Central memory CD8-positive, alpha-beta T cell (primary cell): ENCODE measurements at regions not wholly inside any gene's neighbourhood (a gene's known extent, or its start where the extent isn't known, plus 50 kb on each side); places are given as distances from the start of the nearest gene placed in this dataset.

Experiments used
- ATAC-seq: fragments of 150-1000 bp; cut with Tn5 transposase; replicated peaks from 2 replicates; pipeline ENCODE4 v1.10.0; 2022; ENCODE audit warnings: mild to moderate bottlenecking, moderate FRiP score, moderate number of reproducible peaks; ENCODE audit not compliant: poor library complexity, severe bottlenecking; ENCODE audit errors: extremely low read depth
- DNase-seq, 2 donors: peaks; one replicate each; pipeline ENCODE4 v3.0.0; 2021; ENCODE audit warnings: low spot score in 2 of 2
- H3K27ac Mint-ChIP-seq: one replicate; pipeline ENCODE4 v1.8.0; 2022; ENCODE audit warnings: low read depth, mild to moderate bottlenecking, moderate library complexity, mixed read lengths
- H3K27me3 Mint-ChIP-seq: one replicate; pipeline ENCODE4 v1.8.0; 2022; ENCODE audit warnings: mixed read lengths
- H3K36me3 Mint-ChIP-seq: one replicate; pipeline ENCODE4 v1.8.0; 2022; ENCODE audit warnings: mild to moderate bottlenecking, moderate library complexity, mixed read lengths; ENCODE audit not compliant: insufficient read depth
- H3K4me1 Mint-ChIP-seq: one replicate; pipeline ENCODE4 v1.8.0; 2022; ENCODE audit warnings: mixed read lengths
- H3K4me3 Mint-ChIP-seq: one replicate; pipeline ENCODE4 v1.8.0; 2022; ENCODE audit warnings: mild to moderate bottlenecking, moderate library complexity, mixed read lengths
- H3K9me3 Mint-ChIP-seq: one replicate; pipeline ENCODE4 v1.8.0; 2022; ENCODE audit warnings: mixed read lengths

GRCh38 chr14:81727218-81727617 is 193.6 kb upstream of the SEL1L start:
- H3K36me3 Mint-ChIP-seq, result no peaks in the 10 kb centered on the region
- H3K27ac Mint-ChIP-seq, result no peak overlapping the region
- H3K4me1 Mint-ChIP-seq, result no peaks in the 10 kb centered on the region
- H3K27me3 Mint-ChIP-seq, result no peaks in the 10 kb centered on the region
- ATAC-seq (no peak), DNase-seq (no peak)
- H3K4me3 Mint-ChIP-seq, result no peak overlapping the region
- H3K9me3 Mint-ChIP-seq, result no peaks in the 10 kb centered on the region

GRCh38 chr14:81728447-81728846 is 194.8 kb upstream of the SEL1L start:
- Mint-ChIP-seq H3K4me3 (no peak overlapping the region), H3K4me1 (no peaks in the 10 kb centered on the region), H3K27me3 (no peaks in the 10 kb centered on the region), H3K27ac (no peak overlapping the region), H3K9me3 (no peaks in the 10 kb centered on the region), H3K36me3 (no peaks in the 10 kb centered on the region)
- ATAC-seq, result no peak
- no peak for DNase-seq

- Mint-ChIP-seq H3K36me3 (no peaks in the 10 kb centered on the region), H3K4me3 (no peak overlapping the region), H3K27me3 (no peaks in the 10 kb centered on the region), H3K9me3 (no peaks in the 10 kb centered on the region), H3K4me1 (no peaks in the 10 kb centered on the region), H3K27ac (no peak overlapping the region)
- ATAC-seq (no peak), DNase-seq (no peak)
Observed at GRCh38 chr14:81729622-81730021, 196.0 kb upstream of the SEL1L start.

- no peaks in the 10 kb centered on the region for H3K27me3 Mint-ChIP-seq
- no peak for ATAC-seq
- H3K4me3 Mint-ChIP-seq, result no peak overlapping the region
- H3K27ac Mint-ChIP-seq, result no peak overlapping the region
- no peak for DNase-seq
- peaks cover 8% of the 10 kb centered on the region for H3K9me3 Mint-ChIP-seq
- no peaks in the 10 kb centered on the region for H3K4me1 Mint-ChIP-seq
- H3K36me3 Mint-ChIP-seq, result peaks cover 1% of the 10 kb centered on the region
Observed at GRCh38 chr14:81737938-81738337, 204.3 kb upstream of the SEL1L start.

GRCh38 chr14:81738946-81739659 is 205.4 kb upstream of the SEL1L start:
- Mint-ChIP-seq H3K9me3 (peaks cover 8% of the 10 kb centered on the region), H3K36me3 (peaks cover 1% of the 10 kb centered on the region), H3K27ac (no peak overlapping the region), H3K4me1 (no peaks in the 10 kb centered on the region), H3K4me3 (no peak overlapping the region), H3K27me3 (no peaks in the 10 kb centered on the region)
- ATAC-seq (no peak), DNase-seq (no peak)

- Mint-ChIP-seq H3K4me3 (no peak overlapping the region), H3K27ac (no peak overlapping the region), H3K27me3 (no peaks in the 10 kb centered on the region), H3K9me3 (no peaks in the 10 kb centered on the region), H3K4me1 (no peaks in the 10 kb centered on the region), H3K36me3 (no peaks in the 10 kb centered on the region)
- DNase-seq (no peak), ATAC-seq (no peak)
Observed at GRCh38 chr14:81743605-81744004, 210.0 kb upstream of the SEL1L start.

GRCh38 chr14:81751198-81751597 is 217.5 kb upstream of the SEL1L start:
- H3K4me1 Mint-ChIP-seq, result no peaks in the 10 kb centered on the region
- H3K36me3 Mint-ChIP-seq, result no peaks in the 10 kb centered on the region
- H3K9me3 Mint-ChIP-seq, result no peaks in the 10 kb centered on the region
- no peaks in the 10 kb centered on the region for H3K27me3 Mint-ChIP-seq
- no peak overlapping the region for H3K4me3 Mint-ChIP-seq
- ATAC-seq (no peak), DNase-seq (no peak)
- no peak overlapping the region for H3K27ac Mint-ChIP-seq

GRCh38 chr14:81759541-81759940 is 225.9 kb upstream of the SEL1L start:
- Mint-ChIP-seq H3K27me3 (no peaks in the 10 kb centered on the region), H3K9me3 (peaks cover 6% of the 10 kb centered on the region), H3K36me3 (no peaks in the 10 kb centered on the region), H3K4me3 (no peak overlapping the region), H3K27ac (no peak overlapping the region), H3K4me1 (no peaks in the 10 kb centered on the region)
- ATAC-seq (no peak), DNase-seq (no peak)

GRCh38 chr14:81765651-81766275 is 232.1 kb upstream of the SEL1L start:
- H3K4me3 Mint-ChIP-seq, result no peak overlapping the region

GRCh38 chr14:81766321-81766915 is 232.8 kb upstream of the SEL1L start:
- DNase-seq (no peak), ATAC-seq (no peak)
- H3K4me1 Mint-ChIP-seq, result no peaks in the 10 kb centered on the region
- H3K27ac Mint-ChIP-seq, result no peak overlapping the region
- H3K36me3 Mint-ChIP-seq, result no peaks in the 10 kb centered on the region
- no peak overlapping the region for H3K4me3 Mint-ChIP-seq
- H3K9me3 Mint-ChIP-seq, result no peaks in the 10 kb centered on the region
- no peaks in the 10 kb centered on the region for H3K27me3 Mint-ChIP-seq

More at GRCh38 chr14:81765651-81766275, 232.1 kb upstream of the SEL1L start:
- ATAC-seq (no peak), DNase-seq (no peak)
- no peaks in the 10 kb centered on the region for H3K9me3 Mint-ChIP-seq
- no peaks in the 10 kb centered on the region for H3K36me3 Mint-ChIP-seq
- H3K27ac Mint-ChIP-seq, result no peak overlapping the region
- no peaks in the 10 kb centered on the region for H3K4me1 Mint-ChIP-seq
- H3K27me3 Mint-ChIP-seq, result no peaks in the 10 kb centered on the region

GRCh38 chr14:81767266-81767995 is 233.8 kb upstream of the SEL1L start:
- H3K4me3 Mint-ChIP-seq, result no peak overlapping the region
- no peak overlapping the region for H3K27ac Mint-ChIP-seq
- DNase-seq (no peak), ATAC-seq (no peak)
- H3K4me1 Mint-ChIP-seq, result no peaks in the 10 kb centered on the region
- no peaks in the 10 kb centered on the region for H3K9me3 Mint-ChIP-seq
- H3K27me3 Mint-ChIP-seq, result no peaks in the 10 kb centered on the region
- H3K36me3 Mint-ChIP-seq, result no peaks in the 10 kb centered on the region

- ATAC-seq, result no peak
- Mint-ChIP-seq H3K27ac (no peak overlapping the region), H3K9me3 (no peaks in the 10 kb centered on the region), H3K27me3 (no peaks in the 10 kb centered on the region), H3K36me3 (no peaks in the 10 kb centered on the region), H3K4me1 (no peaks in the 10 kb centered on the region), H3K4me3 (no peak overlapping the region)
- no peak for DNase-seq
Observed at GRCh38 chr14:81771651-81772275, 238.1 kb upstream of the SEL1L start.
